ENCODE measurements at regions not wholly inside any gene's neighbourhood (a gene's known extent, or its start where the extent isn't known, plus 50 kb on each side); places are given as distances from the start of the nearest gene placed in this dataset.
"Not testable (repeated sequence)": the region's sequence is repeated elsewhere in the genome, so short reads cannot be mapped to it uniquely, and the experiment has no call there.

DNA sequence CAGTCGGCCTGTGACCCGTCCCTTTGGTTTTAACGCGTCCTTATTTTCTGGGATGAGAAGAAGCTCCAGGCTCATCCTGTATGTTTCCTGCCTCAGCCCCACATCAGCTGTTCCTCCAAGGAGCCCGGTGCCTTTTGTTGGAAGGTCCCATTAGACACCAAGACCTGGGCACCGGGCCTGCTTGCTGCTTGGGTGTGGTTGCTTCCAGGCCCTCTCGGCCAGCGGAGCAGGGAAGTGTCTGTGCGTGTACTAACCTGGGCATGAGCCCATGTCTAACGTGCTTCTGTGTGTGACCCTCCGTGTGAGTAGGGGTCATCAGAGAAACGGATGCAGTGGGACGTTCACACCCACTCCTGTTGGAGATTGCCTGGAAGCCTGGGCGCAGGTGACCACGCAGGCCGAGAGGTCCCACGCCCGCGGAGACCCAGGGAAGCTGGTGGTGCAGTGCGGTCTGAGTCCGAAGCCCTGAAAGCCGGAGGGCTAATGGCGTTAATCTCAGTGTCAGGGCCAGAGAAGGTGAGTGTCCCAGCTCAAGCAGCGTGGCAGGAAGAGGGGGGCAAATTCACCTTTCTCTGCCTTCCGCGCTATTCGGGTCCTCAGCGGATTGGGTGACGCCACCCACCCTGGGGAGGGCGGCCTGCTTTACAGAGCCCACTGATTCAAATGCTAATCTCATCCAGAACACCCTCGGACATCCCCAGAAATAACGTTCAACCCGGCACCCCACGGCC lies 131.3 kb downstream of the KIF26A start:
- TF ChIP-seq, protein P1, sequence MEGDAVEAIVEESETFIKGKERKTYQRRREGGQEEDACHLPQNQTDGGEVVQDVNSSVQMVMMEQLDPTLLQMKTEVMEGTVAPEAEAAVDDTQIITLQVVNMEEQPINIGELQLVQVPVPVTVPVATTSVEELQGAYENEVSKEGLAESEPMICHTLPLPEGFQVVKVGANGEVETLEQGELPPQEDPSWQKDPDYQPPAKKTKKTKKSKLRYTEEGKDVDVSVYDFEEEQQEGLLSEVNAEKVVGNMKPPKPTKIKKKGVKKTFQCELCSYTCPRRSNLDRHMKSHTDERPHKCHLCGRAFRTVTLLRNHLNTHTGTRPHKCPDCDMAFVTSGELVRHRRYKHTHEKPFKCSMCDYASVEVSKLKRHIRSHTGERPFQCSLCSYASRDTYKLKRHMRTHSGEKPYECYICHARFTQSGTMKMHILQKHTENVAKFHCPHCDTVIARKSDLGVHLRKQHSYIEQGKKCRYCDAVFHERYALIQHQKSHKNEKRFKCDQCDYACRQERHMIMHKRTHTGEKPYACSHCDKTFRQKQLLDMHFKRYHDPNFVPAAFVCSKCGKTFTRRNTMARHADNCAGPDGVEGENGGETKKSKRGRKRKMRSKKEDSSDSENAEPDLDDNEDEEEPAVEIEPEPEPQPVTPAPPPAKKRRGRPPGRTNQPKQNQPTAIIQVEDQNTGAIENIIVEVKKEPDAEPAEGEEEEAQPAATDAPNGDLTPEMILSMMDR (conservative IDR thresholded peaks at IDR 0.05 in 1 of 2, IDR thresholded peaks at IDR 0.05 in 1 of 2; ENCODE audit: low read depth in 1 of 2, low read length in 2 of 2): not testable (repeated sequence)
- TF ChIP-seq EZH2 (IDR thresholded peaks at IDR 0.05; ENCODE audit: low read length, missing control alignments): not testable (repeated sequence)
